SK-N-SH (cell line): ENCODE measurements at regions not wholly inside any gene's neighbourhood (a gene's known extent, or its start where the extent isn't known, plus 50 kb on each side); places are given as distances from the start of the nearest gene placed in this dataset.

ENCODE experiments used
- CTCF ChIA-PET: fragments of 300-600, 350-600 bp; formaldehyde crosslinking; extraction: SDS; loops from one replicate; lab custom pipeline; 2021; lab: Yijun Ruan, JAX
- POLR2A ChIA-PET: fragments of 350-600 bp; sonication (Branson Sonifier 250); formaldehyde crosslinking; extraction: SDS; loops from one replicate; lab custom pipeline; 2020; ENCODE audit warnings: antibody characterized with exemption, inconsistent platforms; lab: Yijun Ruan, JAX
- DNase-seq: peaks from one replicate; pipeline ENCODE4 v3.0.0; 2012
- H2AFZ ChIP-seq: fragments of 200-600 bp; sonication (generic); 2 replicates; pipeline ENCODE4 v1.8.1; 2016; ENCODE audit warnings: antibody characterized with exemption, mild to moderate bottlenecking, low read depth
- H3F3A ChIP-seq: fragments of 200-600 bp; sonication (generic); replicated peaks from 2 replicates; pipeline ENCODE3; 2016; ENCODE audit warnings: antibody characterized with exemption, mild to moderate bottlenecking; ENCODE audit not compliant: insufficient read depth
- H3K27ac ChIP-seq, 2 experiments: fragments of 200-500 bp in 1 of 2; fragments of 200-600 bp in 1 of 2; sonication (Bioruptor generic) in 1 of 2; sonication (generic), shearing (Covaris generic) in 1 of 2; 2 replicates each; pipeline versions ENCODE4 v1.5.1 to v1.6.1; 2014 to 2016; ENCODE audit warnings: low read depth in 2 of 2, inconsistent platforms in 1 of 2, low read length in 1 of 2, mild to moderate bottlenecking in 1 of 2, mixed read lengths in 1 of 2
- H3K27me3 ChIP-seq: fragments of 200-600 bp; sonication (generic), shearing (Covaris generic); 2 replicates; pipeline ENCODE4 v1.6.1; 2016; ENCODE audit warnings: mixed run types; ENCODE audit not compliant: insufficient read depth
- H3K36me3 ChIP-seq, 2 experiments: fragments of 200-500 bp in 1 of 2; fragments of 200-600 bp in 1 of 2; sonication (Bioruptor generic) in 1 of 2; sonication (generic) in 1 of 2; replicated peaks in 1 of 2; 2 replicates each; pipeline versions ENCODE3 to v1.5.1; 2014 to 2016; ENCODE audit warnings: low read length in 1 of 2, mild to moderate bottlenecking in 1 of 2; ENCODE audit not compliant: insufficient read depth in 2 of 2, control insufficient read depth in 1 of 2
- H3K4me1 ChIP-seq, 2 experiments: fragments of 200-500 bp in 1 of 2; fragments of 200-600 bp in 1 of 2; sonication (Bioruptor generic) in 1 of 2; sonication (generic), shearing (Covaris generic) in 1 of 2; 2 replicates each; pipeline versions ENCODE4 v1.5.1 to v1.6.1; 2014 to 2016; ENCODE audit warnings: low read depth in 1 of 2, low read length in 1 of 2, mixed run types in 1 of 2; ENCODE audit not compliant: insufficient read depth in 2 of 2, control insufficient read depth in 1 of 2
- H3K4me2 ChIP-seq: fragments of 200-600 bp; sonication (generic), shearing (Covaris generic); 2 replicates; pipeline ENCODE4 v1.6.1; 2017; ENCODE audit warnings: mixed run types
- H3K4me3 ChIP-seq, 2 experiments: fragments of 200-500 bp in 1 of 2; fragments of 200-600 bp in 1 of 2; sonication (Bioruptor generic) in 1 of 2; sonication (generic), shearing (Covaris generic) in 1 of 2; 2 replicates each; pipeline versions ENCODE4 v1.5.1 to v1.8.1; 2014 to 2016; ENCODE audit warnings: low read depth in 2 of 2, inconsistent platforms in 1 of 2, low read length in 1 of 2, mild to moderate bottlenecking in 1 of 2, mixed read lengths in 1 of 2, moderate library complexity in 1 of 2
- H3K79me2 ChIP-seq: fragments of 200-600 bp; sonication (generic); 2 replicates; pipeline ENCODE4 v1.8.1; 2017; ENCODE audit warnings: mild to moderate bottlenecking; ENCODE audit not compliant: insufficient read depth
- H3K9ac ChIP-seq: fragments of 200-600 bp; sonication (generic); 2 replicates; pipeline ENCODE4 v1.6.1; 2017; ENCODE audit warnings: mixed run types
- H3K9me2 ChIP-seq: fragments of 200-600 bp; sonication (generic); 2 replicates; pipeline ENCODE4 v1.6.1; 2017; ENCODE audit warnings: mixed run types
- H3K9me3 ChIP-seq: fragments of 200-600 bp; sonication (generic); 2 replicates; pipeline ENCODE4 v1.6.1; 2017; ENCODE audit warnings: mixed run types, mild to moderate bottlenecking, moderate library complexity
- H4K20me1 ChIP-seq: fragments of 200-600 bp; sonication (generic); 2 replicates; pipeline ENCODE4 v1.6.1; 2017; ENCODE audit warnings: mild to moderate bottlenecking, mixed run types; ENCODE audit not compliant: insufficient read depth
- FOSL2 ChIP-seq: IDR thresholded peaks from 2 replicates; pipeline ENCODE4 v1.4.0; 2012; ENCODE audit warnings: low read depth, mild to moderate bottlenecking, moderate library complexity, borderline replicate concordance
- GABPA ChIP-seq: IDR thresholded peaks from 2 replicates; pipeline ENCODE4 v1.4.0; 2012; ENCODE audit warnings: low read depth, mild to moderate bottlenecking
- GATA2 ChIP-seq: sonication (generic); formaldehyde crosslinking; IDR thresholded peaks from 2 replicates; pipeline ENCODE4 v1.5.0; 2020; ENCODE audit warnings: mild to moderate bottlenecking, missing genetic modification reagents
- MEF2A ChIP-seq: IDR thresholded peaks from 2 replicates; pipeline ENCODE4 v1.4.0; 2012; ENCODE audit warnings: low read depth, borderline replicate concordance
- MXI1 ChIP-seq: IDR thresholded peaks from 2 replicates; pipeline ENCODE4 v1.6.1; 2012; ENCODE audit warnings: mild to moderate bottlenecking, low read depth, low read length, improper control_type of control experiment
- RAD21 ChIP-seq: IDR thresholded peaks from 2 replicates; pipeline ENCODE4 v1.6.1; 2012; ENCODE audit warnings: mild to moderate bottlenecking, low read length
- SMC3 ChIP-seq: IDR thresholded peaks from 2 replicates; pipeline ENCODE4 v1.6.1; 2012; ENCODE audit warnings: low read depth, low read length, improper control_type of control experiment
- TAF1 ChIP-seq: IDR thresholded peaks from 2 replicates; pipeline ENCODE4 v1.6.1; 2012; ENCODE audit warnings: low read depth, mild to moderate bottlenecking, low read length, moderate library complexity, borderline replicate concordance
- TCF12 ChIP-seq: IDR thresholded peaks from 2 replicates; pipeline ENCODE4 v1.4.0; 2012
- WGBS: methylation state at CpG from one replicate; pipeline ENCODE4 v1.1.6; 2017; ENCODE audit warnings: low lambda C conversion rate; 5-methylcytosine and 5-hydroxymethylcytosine counted together
- TF ChIP-seq, protein P1 (sequence below): IDR thresholded peaks from 2 replicates; pipeline ENCODE4; 2012
- TF ChIP-seq, protein P2 (sequence below): IDR thresholded peaks from 2 replicates; pipeline ENCODE4 v1.4.0; 2012; ENCODE audit warnings: low read depth, borderline replicate concordance

DNA sequence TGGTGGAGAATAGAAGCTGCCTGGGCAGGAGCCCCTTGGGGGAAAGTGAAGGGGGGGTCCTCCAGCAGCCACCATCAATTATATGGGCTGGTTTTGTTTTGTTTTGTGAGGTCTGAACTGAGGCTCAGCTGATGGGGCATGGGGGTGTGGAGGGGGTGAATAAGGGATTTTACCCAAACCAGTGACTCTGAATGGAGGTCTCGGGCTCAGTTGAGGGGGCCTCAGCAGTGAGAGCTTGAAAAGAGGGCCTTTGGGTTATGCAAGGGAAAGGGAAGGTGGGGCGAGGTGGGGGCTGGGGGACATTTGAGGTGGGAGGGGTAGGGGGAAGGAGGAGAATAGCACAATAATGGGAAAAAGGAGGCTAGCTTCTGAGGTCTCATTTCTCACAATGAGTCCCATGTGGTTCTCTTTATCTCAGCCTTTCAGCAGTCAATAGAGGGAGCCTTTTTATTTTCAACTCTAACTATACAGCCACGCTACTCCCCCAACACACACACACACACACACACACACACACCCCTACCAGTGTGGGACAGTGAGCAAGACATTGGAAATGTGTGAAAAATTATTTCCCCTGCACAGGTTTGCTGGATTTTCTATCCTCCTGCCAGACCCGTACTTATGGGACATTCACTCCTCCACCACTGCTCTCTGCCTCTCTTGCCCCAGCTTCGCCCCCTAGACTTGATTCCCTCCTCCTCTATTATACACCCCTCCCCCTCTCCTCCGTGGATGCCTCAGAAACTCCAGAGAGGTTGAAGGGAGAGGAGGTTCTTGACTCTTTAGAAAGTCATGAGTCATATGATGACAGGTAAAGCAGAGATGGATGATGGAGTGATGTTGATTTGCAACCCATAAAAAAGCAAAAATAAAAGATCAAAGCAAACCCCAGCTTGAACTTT lies 96.0 kb downstream of the GTPBP8 start:
- WGBS: 60% methylated on average over 6 of the region's 6 CpGs
- H3K9me2 ChIP-seq: no peaks in the 10 kb centered on the region
- no peak overlapping the region for H3K4me3 ChIP-seq
- H3K4me2 ChIP-seq: no peak overlapping the region
- H3K9ac ChIP-seq: no peak overlapping the region
- CTCF ChIA-PET: interaction anchor here (0.6 to 1.7 kb wide), 6 partner anchors 11 to 1066 kb away, joined by 3 to 7 read pairs (median 4); no protein-coding TSS in a partner anchor
- no peaks in the 10 kb centered on the region for H3K9me3 ChIP-seq
- TF ChIP-seq SMC3: no peak
- TF ChIP-seq, protein P1, sequence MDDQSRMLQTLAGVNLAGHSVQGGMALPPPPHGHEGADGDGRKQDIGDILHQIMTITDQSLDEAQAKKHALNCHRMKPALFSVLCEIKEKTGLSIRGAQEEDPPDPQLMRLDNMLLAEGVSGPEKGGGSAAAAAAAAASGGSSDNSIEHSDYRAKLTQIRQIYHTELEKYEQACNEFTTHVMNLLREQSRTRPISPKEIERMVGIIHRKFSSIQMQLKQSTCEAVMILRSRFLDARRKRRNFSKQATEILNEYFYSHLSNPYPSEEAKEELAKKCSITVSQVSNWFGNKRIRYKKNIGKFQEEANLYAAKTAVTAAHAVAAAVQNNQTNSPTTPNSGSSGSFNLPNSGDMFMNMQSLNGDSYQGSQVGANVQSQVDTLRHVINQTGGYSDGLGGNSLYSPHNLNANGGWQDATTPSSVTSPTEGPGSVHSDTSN: 0 out of 2 replicates have a peak, but pooled peaks have one; percentile 36
- peak; percentile 44 for TF ChIP-seq RAD21
- no peak for TF ChIP-seq FOSL2
- no peaks in the 10 kb centered on the region for H4K20me1 ChIP-seq
- peak; percentile 18 for DNase-seq
- no peaks in the 10 kb centered on the region for H3K79me2 ChIP-seq
- no peaks in the 10 kb centered on the region for H3K36me3 ChIP-seq
- POLR2A ChIA-PET: interaction anchor here (0.6 kb wide), 1 partner anchor 155 kb away, joined by 4 read pairs; no protein-coding TSS in a partner anchor
- H3K27me3 ChIP-seq: no peaks in the 10 kb centered on the region
- peaks cover 0 to 2% of the 10 kb centered on the region in 2 experiments; a peak in 1 of 4 replicates for H3K4me1 ChIP-seq
- H3K27ac ChIP-seq: no peak overlapping the region
- H2AFZ ChIP-seq: no peak overlapping the region
- peaks cover 5% of the 10 kb centered on the region for H3F3A ChIP-seq

DNA sequence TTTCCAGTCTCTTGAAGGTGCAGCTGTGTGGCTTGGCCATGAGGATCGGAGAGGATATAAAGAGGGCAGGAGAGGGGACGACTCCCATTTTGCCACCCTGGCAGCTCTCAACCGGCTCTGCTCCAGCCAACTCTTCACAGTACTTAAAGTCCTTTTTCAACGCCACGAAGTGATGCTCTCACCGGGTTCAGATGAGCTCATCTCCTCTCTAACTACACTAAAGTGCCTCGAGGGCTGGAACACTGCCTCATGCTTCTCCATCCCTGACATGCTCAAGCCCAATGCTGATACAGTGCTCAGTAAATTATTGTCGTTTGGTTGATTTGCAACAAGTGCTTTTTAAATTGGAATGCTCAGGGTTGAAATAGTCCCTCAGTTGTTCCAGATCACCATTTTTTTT lies 97.8 kb downstream of the GTPBP8 start:
- ChIA-PET CTCF (interaction anchor here (1.3 to 1.6 kb wide), 2 partner anchors 53 to 200 kb away, joined by 3 to 4 read pairs; no protein-coding TSS in a partner anchor), POLR2A (no interaction called here)
- no peaks in the 10 kb centered on the region for H3K9me3 ChIP-seq
- H3K36me3 ChIP-seq: no peaks in the 10 kb centered on the region
- H3K4me2 ChIP-seq: no peak overlapping the region
- TF ChIP-seq GATA2: no peak
- no peak for TF ChIP-seq TCF12
- no peak overlapping the region for H3K9ac ChIP-seq
- peaks cover 5% of the 10 kb centered on the region for H3F3A ChIP-seq
- no peak overlapping the region for H3K4me3 ChIP-seq
- DNase-seq: no peak
- H3K27ac ChIP-seq: no peak overlapping the region
- H2AFZ ChIP-seq: no peak overlapping the region
- 89% methylated on average over 8 of the region's 8 CpGs for WGBS
- H3K27me3 ChIP-seq: no peaks in the 10 kb centered on the region
- H3K9me2 ChIP-seq: no peaks in the 10 kb centered on the region
- H3K79me2 ChIP-seq: no peaks in the 10 kb centered on the region
- no peaks in the 10 kb centered on the region for H4K20me1 ChIP-seq
- H3K4me1 ChIP-seq: peaks cover 0 to 2% of the 10 kb centered on the region in 2 experiments; a peak in 1 of 4 replicates

DNA sequence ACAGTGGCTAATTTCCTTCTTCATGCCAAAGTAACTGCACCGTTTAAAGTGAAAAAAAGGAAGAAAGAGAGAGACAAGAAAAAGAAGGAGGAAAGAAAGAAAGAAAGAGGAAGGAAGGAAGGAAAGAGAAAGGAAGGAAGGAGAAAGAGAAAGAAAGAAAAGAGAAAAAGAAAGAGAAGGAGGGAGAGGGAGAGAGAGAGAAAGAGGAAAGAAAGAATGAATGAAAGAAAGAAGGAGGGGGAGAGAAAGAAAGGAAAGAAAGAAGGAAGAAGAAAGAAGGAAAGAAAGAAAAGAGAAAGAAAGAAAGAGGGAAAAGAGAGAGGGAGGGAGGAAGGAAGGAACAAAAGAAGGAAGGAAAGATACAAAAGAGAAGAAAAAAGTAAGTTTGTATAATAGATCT lies 100.6 kb downstream of the GTPBP8 start:
- Histone ChIP-seq H3K9me2 (no peaks in the 10 kb centered on the region), H3K9me3 (no peaks in the 10 kb centered on the region), H3K27ac (no peak overlapping the region), H3K27me3 (no peaks in the 10 kb centered on the region), H4K20me1 (no peaks in the 10 kb centered on the region), H3K4me1 (peaks cover 0 to 4% of the 10 kb centered on the region in 2 experiments; a peak in 1 of 4 replicates), H3K36me3 (no peaks in the 10 kb centered on the region), H3K4me3 (no peak overlapping the region), H3K79me2 (no peaks in the 10 kb centered on the region), H3K9ac (no peak overlapping the region), H3K4me2 (no peak overlapping the region), H2AFZ (no peak overlapping the region), H3F3A (no peaks in the 10 kb centered on the region)
- WGBS: 65% methylated on average over 1 of the region's 1 CpG
- ChIA-PET CTCF (interaction anchor here (0.7 to 1.2 kb wide), 3 partner anchors 10 to 126 kb away, joined by 3 to 4 read pairs (median 3); no protein-coding TSS in a partner anchor), POLR2A (no interaction called here)
- DNase-seq: no peak
- TF ChIP-seq SMC3 (no peak), GABPA (no peak), MXI1 (no peak), MEF2A (no peak), TAF1 (no peak)
- TF ChIP-seq, protein P2, sequence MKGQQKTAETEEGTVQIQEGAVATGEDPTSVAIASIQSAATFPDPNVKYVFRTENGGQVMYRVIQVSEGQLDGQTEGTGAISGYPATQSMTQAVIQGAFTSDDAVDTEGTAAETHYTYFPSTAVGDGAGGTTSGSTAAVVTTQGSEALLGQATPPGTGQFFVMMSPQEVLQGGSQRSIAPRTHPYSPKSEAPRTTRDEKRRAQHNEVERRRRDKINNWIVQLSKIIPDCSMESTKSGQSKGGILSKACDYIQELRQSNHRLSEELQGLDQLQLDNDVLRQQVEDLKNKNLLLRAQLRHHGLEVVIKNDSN: no peak
